ENCODE measurements at regions not wholly inside any gene's neighbourhood (a gene's known extent, or its start where the extent isn't known, plus 50 kb on each side); places are given as distances from the start of the nearest gene placed in this dataset.

GRCh38 chr9:108072740-108073139, 583.2 kb upstream of the KLF4 start:
- Mint-ChIP-seq H3K4me3 (no peak overlapping the region), H3K36me3 (ENCODE audit: low read depth) (no peaks in the 10 kb centered on the region), H3K4me1 (no peaks in the 10 kb centered on the region), H3K27me3 (ENCODE audit: low read depth, poor library complexity) (peaks cover 4% of the 10 kb centered on the region), H3K9me3 (peaks cover 29% of the 10 kb centered on the region), H3K27ac (no peak overlapping the region)
- DNase-seq, result no peak
- TF ChIP-seq CTCF (IDR thresholded peaks at IDR 0.05), result no peak

- Mint-ChIP-seq H3K27me3 (ENCODE audit: low read depth, poor library complexity) (peaks cover 4% of the 10 kb centered on the region), H3K27ac (no peak overlapping the region), H3K4me1 (no peaks in the 10 kb centered on the region), H3K9me3 (peaks cover 33% of the 10 kb centered on the region), H3K36me3 (ENCODE audit: low read depth) (no peaks in the 10 kb centered on the region), H3K4me3 (no peak overlapping the region)
- no peak for DNase-seq
- no peak for TF ChIP-seq CTCF (IDR thresholded peaks at IDR 0.05)
These were observed 581.3 kb upstream of the KLF4 start for GRCh38 chr9:108070861-108071260.

GRCh38 chr9:108069991-108070390, 580.4 kb upstream of the KLF4 start:
- Mint-ChIP-seq H3K4me3 (no peak overlapping the region), H3K9me3 (peaks cover 37% of the 10 kb centered on the region), H3K36me3 (ENCODE audit: low read depth) (no peaks in the 10 kb centered on the region), H3K27me3 (ENCODE audit: low read depth, poor library complexity) (peaks cover 4% of the 10 kb centered on the region), H3K27ac (no peak overlapping the region), H3K4me1 (no peaks in the 10 kb centered on the region)
- TF ChIP-seq CTCF (IDR thresholded peaks at IDR 0.05), result no peak
- DNase-seq, result no peak

GRCh38 chr9:108062680-108063079, 573.1 kb upstream of the KLF4 start:
- H3K4me1 Mint-ChIP-seq, result peaks cover 7% of the 10 kb centered on the region
- H3K27ac Mint-ChIP-seq, result no peak overlapping the region
- H3K9me3 Mint-ChIP-seq, result peaks cover 8% of the 10 kb centered on the region
- no peaks in the 10 kb centered on the region for H3K36me3 Mint-ChIP-seq (ENCODE audit: low read depth)
- no peak for TF ChIP-seq CTCF (IDR thresholded peaks at IDR 0.05)
- DNase-seq, result no peak
- no peak overlapping the region for H3K4me3 Mint-ChIP-seq
- H3K27me3 Mint-ChIP-seq (ENCODE audit: low read depth, poor library complexity), result peaks cover 12% of the 10 kb centered on the region

- H3K27me3 Mint-ChIP-seq (ENCODE audit: low read depth, poor library complexity), result peaks cover 12% of the 10 kb centered on the region
- no peak overlapping the region for H3K4me3 Mint-ChIP-seq
- TF ChIP-seq CTCF (IDR thresholded peaks at IDR 0.05), result no peak
- peaks cover 21% of the 10 kb centered on the region for H3K4me1 Mint-ChIP-seq
- no peak for DNase-seq
- no peak overlapping the region for H3K27ac Mint-ChIP-seq
- no peaks in the 10 kb centered on the region for H3K36me3 Mint-ChIP-seq (ENCODE audit: low read depth)
- H3K9me3 Mint-ChIP-seq, result no peaks in the 10 kb centered on the region
These were observed 570.6 kb upstream of the KLF4 start for GRCh38 chr9:108060175-108060574.

- H3K4me1 Mint-ChIP-seq, result peaks cover 39% of the 10 kb centered on the region
- no peak for TF ChIP-seq CTCF (IDR thresholded peaks at IDR 0.05)
- H3K36me3 Mint-ChIP-seq (ENCODE audit: low read depth), result no peaks in the 10 kb centered on the region
- H3K4me3 Mint-ChIP-seq, result no peak overlapping the region
- no peaks in the 10 kb centered on the region for H3K9me3 Mint-ChIP-seq
- no peak for DNase-seq
- no peak overlapping the region for H3K27ac Mint-ChIP-seq
- peaks cover 6% of the 10 kb centered on the region for H3K27me3 Mint-ChIP-seq (ENCODE audit: low read depth, poor library complexity)
These were observed 568.7 kb upstream of the KLF4 start for GRCh38 chr9:108058135-108058814.

Measured in nephron progenitor cell (in vitro differentiated cells).